RWPE2 (cell line): ENCODE measurements at regions not wholly inside any gene's neighbourhood (a gene's known extent, or its start where the extent isn't known, plus 50 kb on each side); places are given as distances from the start of the nearest gene placed in this dataset.
"Not testable (repeated sequence)": the region's sequence is repeated elsewhere in the genome, so short reads cannot be mapped to it uniquely, and the experiment has no call there.

ENCODE experiments used
- ATAC-seq: fragments of 200-7000 bp; cut with Tn5 transposase; 3 replicates; pipeline ENCODE4 v1.9.1; 2021; ENCODE audit warnings: low read depth
- DNase-seq: peaks from one replicate; pipeline ENCODE4 v3.0.0-alpha.2; 2020; ENCODE audit warnings: low spot score
- H3K27ac ChIP-seq: fragments of 450-650 bp; 2 replicates; pipeline ENCODE4 v1.5.1; 2017; ENCODE audit warnings: mild to moderate bottlenecking; ENCODE audit not compliant: poor library complexity, severe bottlenecking
- H3K27me3 ChIP-seq: fragments of 250-450 bp; sonication (Bioruptor Pico); 2 replicates; pipeline ENCODE4 v1.5.1; 2021; ENCODE audit warnings: mild to moderate bottlenecking, moderate library complexity; ENCODE audit not compliant: insufficient read depth, poor library complexity, severe bottlenecking
- H3K36me3 ChIP-seq: fragments of 250-450 bp; sonication (Bioruptor Pico); 2 replicates; pipeline ENCODE4 v1.5.1; 2020; ENCODE audit warnings: low read depth, mild to moderate bottlenecking, moderate library complexity
- H3K4me1 ChIP-seq: fragments of 250-450 bp; sonication (Bioruptor Pico); 2 replicates; pipeline ENCODE4 v1.5.1; 2021; ENCODE audit warnings: mild to moderate bottlenecking, moderate library complexity; ENCODE audit not compliant: insufficient read depth, poor library complexity, severe bottlenecking
- H3K4me3 ChIP-seq: fragments of 250-450 bp; sonication (Bioruptor Pico); 2 replicates; pipeline ENCODE4 v1.5.1; 2021; ENCODE audit warnings: mild to moderate bottlenecking, moderate library complexity; ENCODE audit not compliant: severe bottlenecking
- H3K9me3 ChIP-seq: fragments of 250-450 bp; sonication (Bioruptor Pico); 2 replicates; pipeline ENCODE4 v1.5.1; 2021; ENCODE audit warnings: mild to moderate bottlenecking, moderate library complexity; ENCODE audit not compliant: severe bottlenecking
- CTCF ChIP-seq: fragments of 450-650 bp; IDR thresholded peaks from one replicate; pipeline ENCODE4 v1.5.1; 2017; ENCODE audit warnings: mild to moderate bottlenecking, moderate library complexity; ENCODE audit not compliant: poor library complexity, severe bottlenecking

- TF ChIP-seq CTCF = no peak
- DNase-seq (no peak), ATAC-seq (no peak)
- H3K9me3 ChIP-seq = no peaks in the 10 kb centered on the region
- no peaks in the 10 kb centered on the region for H3K36me3 ChIP-seq
- no peak overlapping the region for H3K27ac ChIP-seq
- no peaks in the 10 kb centered on the region for H3K27me3 ChIP-seq
- H3K4me1 ChIP-seq = peaks cover 4% of the 10 kb centered on the region
- no peak overlapping the region for H3K4me3 ChIP-seq
These were observed 81.4 kb upstream of the RGPD5 start for GRCh38 chr2:109712746-109713145.

- Histone ChIP-seq H3K4me3 (no peak overlapping the region), H3K27ac (no peak overlapping the region), H3K27me3 (no peaks in the 10 kb centered on the region), H3K4me1 (peaks cover 4% of the 10 kb centered on the region), H3K36me3 (no peaks in the 10 kb centered on the region), H3K9me3 (no peaks in the 10 kb centered on the region)
- ATAC-seq (peak; percentile 97), DNase-seq (no peak)
- TF ChIP-seq CTCF = peak; percentile 88
These were observed 78.7 kb upstream of the RGPD5 start for GRCh38 chr2:109715313-109715805.

GRCh38 chr2:109716596-109716995, 77.5 kb upstream of the RGPD5 start:
- not testable (repeated sequence) for H3K4me1 ChIP-seq, H3K27ac ChIP-seq

GRCh38 chr2:109718139-109718538, 76.0 kb upstream of the RGPD5 start:
- H3K4me1 ChIP-seq = peaks cover 4% of the 10 kb centered on the region
- ATAC-seq (no peak), DNase-seq (no peak)
- TF ChIP-seq CTCF = no peak
- H3K27ac ChIP-seq = no peak overlapping the region
- no peak overlapping the region for H3K4me3 ChIP-seq
- H3K36me3 ChIP-seq = no peaks in the 10 kb centered on the region
- no peaks in the 10 kb centered on the region for H3K9me3 ChIP-seq
- H3K27me3 ChIP-seq = no peaks in the 10 kb centered on the region

More at GRCh38 chr2:109716596-109716995, 77.5 kb upstream of the RGPD5 start:
- not testable (repeated sequence) for DNase-seq, H3K9me3 ChIP-seq, H3K36me3 ChIP-seq, H3K27me3 ChIP-seq, H3K4me3 ChIP-seq, ATAC-seq

GRCh38 chr2:109719871-109720270, 74.2 kb upstream of the RGPD5 start:
- Histone ChIP-seq H3K4me3 (no peak overlapping the region), H3K27me3 (no peaks in the 10 kb centered on the region), H3K9me3 (no peaks in the 10 kb centered on the region), H3K27ac (no peak overlapping the region), H3K36me3 (no peaks in the 10 kb centered on the region), H3K4me1 (peaks cover 4% of the 10 kb centered on the region)
- no peak for TF ChIP-seq CTCF
- ATAC-seq = no peak
- no peak for DNase-seq
